ENCODE measurements at regions not wholly inside any gene's neighbourhood (a gene's known extent, or its start where the extent isn't known, plus 50 kb on each side); places are given as distances from the start of the nearest gene placed in this dataset.

DNA sequence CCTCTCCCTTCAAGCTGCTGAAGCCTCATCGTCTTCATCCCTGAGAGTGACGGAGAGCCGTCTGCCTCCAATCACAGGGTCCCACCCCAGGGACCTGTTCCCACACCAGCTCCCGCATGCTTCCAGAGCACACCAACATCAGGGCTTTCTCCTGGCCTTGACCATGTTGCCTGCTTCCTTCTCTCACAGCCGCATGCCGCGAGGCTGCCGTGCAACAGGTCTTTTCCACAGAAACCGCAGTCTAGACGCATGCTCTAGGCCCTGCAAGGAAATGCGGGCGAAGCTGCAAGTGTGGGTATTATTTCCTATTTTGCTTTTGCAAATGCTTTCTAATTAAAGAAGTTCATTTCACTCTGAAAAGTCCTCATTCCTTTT lies 277.8 kb downstream of the EIPR1 start:
- TF ChIP-seq, protein P1, sequence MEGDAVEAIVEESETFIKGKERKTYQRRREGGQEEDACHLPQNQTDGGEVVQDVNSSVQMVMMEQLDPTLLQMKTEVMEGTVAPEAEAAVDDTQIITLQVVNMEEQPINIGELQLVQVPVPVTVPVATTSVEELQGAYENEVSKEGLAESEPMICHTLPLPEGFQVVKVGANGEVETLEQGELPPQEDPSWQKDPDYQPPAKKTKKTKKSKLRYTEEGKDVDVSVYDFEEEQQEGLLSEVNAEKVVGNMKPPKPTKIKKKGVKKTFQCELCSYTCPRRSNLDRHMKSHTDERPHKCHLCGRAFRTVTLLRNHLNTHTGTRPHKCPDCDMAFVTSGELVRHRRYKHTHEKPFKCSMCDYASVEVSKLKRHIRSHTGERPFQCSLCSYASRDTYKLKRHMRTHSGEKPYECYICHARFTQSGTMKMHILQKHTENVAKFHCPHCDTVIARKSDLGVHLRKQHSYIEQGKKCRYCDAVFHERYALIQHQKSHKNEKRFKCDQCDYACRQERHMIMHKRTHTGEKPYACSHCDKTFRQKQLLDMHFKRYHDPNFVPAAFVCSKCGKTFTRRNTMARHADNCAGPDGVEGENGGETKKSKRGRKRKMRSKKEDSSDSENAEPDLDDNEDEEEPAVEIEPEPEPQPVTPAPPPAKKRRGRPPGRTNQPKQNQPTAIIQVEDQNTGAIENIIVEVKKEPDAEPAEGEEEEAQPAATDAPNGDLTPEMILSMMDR (IDR thresholded peaks at IDR 0.05; ENCODE audit: insufficient read depth, low read length, poor library complexity, severe bottlenecking), result no peak
- no peak for TF ChIP-seq EZH2phosphoT487 (conservative IDR thresholded peaks at IDR 0.05; ENCODE audit: low read length)

Data from SU-DHL-6 (cell line).